K562 (cell line): ENCODE measurements at regions not wholly inside any gene's neighbourhood (a gene's known extent, or its start where the extent isn't known, plus 50 kb on each side); places are given as distances from the start of the nearest gene placed in this dataset.

Source experiments
- ATAC-seq: fragments of 200-7000 bp; cut with Tn5 transposase; 3 replicates; pipeline ENCODE4 v1.9.1; 2020; ENCODE audit warnings: moderate library complexity
- BruUV-seq: library from RNA; stranded (reverse); fragments of 400-500 nt; replicated peaks from 2 replicates; lab custom pipeline; 2021; lab: Mats Ljungman, UMichigan
- CTCF ChIA-PET: fragments of 300-600 bp; formaldehyde crosslinking; extraction: SDS; loops from one replicate; lab custom pipeline; 2021; ENCODE audit warnings: low intra/inter-chr PET ratio; lab: Yijun Ruan, JAX
- POLR2A ChIA-PET: fragments of 300-600, 350-650 bp; sonication (Branson Sonifier 250); formaldehyde crosslinking; extraction: SDS; loops from one replicate; lab custom pipeline; 2021; ENCODE audit warnings: antibody characterized with exemption, inconsistent platforms; lab: Yijun Ruan, JAX
- DNase-seq, 4 experiments: peaks; one replicate each; pipeline versions ENCODE4 v3.0.0 to v3.0.0-alpha.2; 2011 to 2018; ENCODE audit warnings: low spot score in 3 of 4, mixed read lengths in 3 of 4; ENCODE audit errors: extremely low read depth in 1 of 4
- FAIRE-seq: peaks from 2 replicates; lab custom pipeline; 2011; peaks lifted over from hg19 to GRCh38; lab: Jason Lieb, UNC
- H2AFZ ChIP-seq: 2 replicates; pipeline ENCODE4 v1.6.0; 2011; ENCODE audit warnings: low read depth, low read length, control low read depth, inconsistent platforms
- H3K27ac ChIP-seq: fragments of 200-600 bp; 3 replicates; pipeline ENCODE4 v1.8.0; 2011; ENCODE audit warnings: low read depth, mild to moderate bottlenecking, control low read depth, inconsistent platforms, low read length, moderate library complexity, mixed read lengths; ENCODE audit errors: extremely low read depth
- H3K27me3 ChIP-seq, 2 experiments: fragments of 300-600 bp in 1 of 2; 2 replicates in 1 of 2; 3 replicates in 1 of 2; pipeline versions ENCODE4 v1.6.0 to v1.8.0; 2011; ENCODE audit warnings: inconsistent platforms in 2 of 2, low read length in 2 of 2, mild to moderate bottlenecking in 1 of 2, mixed read lengths in 1 of 2, moderate library complexity in 1 of 2; ENCODE audit not compliant: control insufficient read depth in 2 of 2, insufficient read depth in 2 of 2
- H3K36me3 ChIP-seq: fragments of 300-600 bp; 3 replicates; pipeline ENCODE4 v1.8.0; 2011; ENCODE audit warnings: mild to moderate bottlenecking, low read length, inconsistent platforms; ENCODE audit not compliant: control insufficient read depth, insufficient read depth
- H3K4me1 ChIP-seq, 2 experiments: fragments of 200-600 bp in 1 of 2; replicated peaks in 1 of 2; 2 replicates in 1 of 2; 3 replicates in 1 of 2; pipeline versions ENCODE4 v1.5.1 to v1.8.0; 2011; ENCODE audit warnings: inconsistent platforms in 2 of 2, low read length in 2 of 2, mild to moderate bottlenecking in 1 of 2, mixed read lengths in 1 of 2, moderate library complexity in 1 of 2; ENCODE audit not compliant: control insufficient read depth in 2 of 2, insufficient read depth in 2 of 2
- H3K4me2 ChIP-seq: 2 replicates; pipeline ENCODE4 v1.6.1; 2011; ENCODE audit warnings: low read length, control low read depth, inconsistent platforms, mixed read lengths; ENCODE audit not compliant: insufficient read depth
- H3K4me3 ChIP-seq: fragments of 200-600 bp; sonication (generic), shearing (Covaris generic); 2 replicates; pipeline ENCODE4 v1.5.1; 2016; ENCODE audit warnings: control low read depth, inconsistent platforms
- H3K79me2 ChIP-seq: fragments of 200-600 bp; 3 replicates; pipeline ENCODE4 v1.8.0; 2011; ENCODE audit warnings: low read length, inconsistent platforms; ENCODE audit not compliant: control insufficient read depth, insufficient read depth
- H3K9ac ChIP-seq, 2 experiments: 2 replicates each; pipeline versions ENCODE4 v1.6.0 to v1.6.1; 2011; ENCODE audit warnings: low read depth in 2 of 2, low read length in 2 of 2, control low read depth in 1 of 2, inconsistent platforms in 1 of 2, mild to moderate bottlenecking in 1 of 2, mixed read lengths in 1 of 2; ENCODE audit not compliant: insufficient read depth in 1 of 2
- H3K9me1 ChIP-seq: one replicate; pipeline ENCODE4 v1.6.0; 2011; ENCODE audit warnings: inconsistent platforms, mild to moderate bottlenecking, low read length, moderate library complexity; ENCODE audit not compliant: control insufficient read depth, insufficient read depth
- H3K9me3 ChIP-seq: replicated peaks from 2 replicates; pipeline ENCODE4 v1.5.1; 2011; ENCODE audit warnings: low read depth, low read length, inconsistent platforms; ENCODE audit not compliant: control insufficient read depth, insufficient read depth
- H4K20me1 ChIP-seq: replicated peaks from 2 replicates; pipeline ENCODE4 v1.6.1; 2011; ENCODE audit warnings: low read length, inconsistent platforms, mixed read lengths; ENCODE audit not compliant: control insufficient read depth, insufficient read depth
- ARID2 ChIP-seq: fragments of 450-650 bp; IDR thresholded peaks from 2 replicates; pipeline ENCODE4 v1.6.1; 2017; ENCODE audit warnings: antibody characterized with exemption, mild to moderate bottlenecking
- ATF1 ChIP-seq, 2 experiments: fragments of 450-650 bp in 1 of 2; IDR thresholded peaks; 2 replicates each; pipeline ENCODE4 v1.6.1; 2016; ENCODE audit warnings: missing compliant biosample characterization in 1 of 2, missing genetic modification characterization in 1 of 2
- C11orf30 ChIP-seq: fragments of 450-650 bp; IDR thresholded peaks from 2 replicates; pipeline ENCODE4 v1.6.1; 2016; ENCODE audit warnings: low read depth, mild to moderate bottlenecking
- CTBP1 ChIP-seq: fragments of 450-650 bp; IDR thresholded peaks from 2 replicates; pipeline ENCODE4 v1.6.1; 2016; ENCODE audit warnings: borderline replicate concordance
- CTCF ChIP-seq, 3 experiments: IDR thresholded peaks in 2 of 3; conservative IDR thresholded peaks in 1 of 3; 2 replicates each; pipeline ENCODE4 v1.5.1; 2011 to 2012; ENCODE audit warnings: low read length in 3 of 3, mild to moderate bottlenecking in 3 of 3, control low read depth in 2 of 3, improper control_type of control experiment in 1 of 3, inconsistent platforms in 1 of 3, low read depth in 1 of 3, mixed read lengths in 1 of 3, moderate library complexity in 1 of 3; ENCODE audit not compliant: insufficient read depth in 2 of 3
- E2F1 ChIP-seq: sonication (generic); formaldehyde crosslinking; IDR thresholded peaks from 2 replicates; pipeline ENCODE4 v1.8.1; 2023; ENCODE audit warnings: mild to moderate bottlenecking, missing genetic modification reagents, moderate library complexity
- MAFF ChIP-seq: IDR thresholded peaks from 2 replicates; pipeline ENCODE4 v1.6.1; 2012; ENCODE audit warnings: low read length, improper control_type of control experiment
- MAFG ChIP-seq: fragments of 450-650 bp; conservative IDR thresholded peaks from 2 replicates; pipeline ENCODE4 v1.6.1; 2016; ENCODE audit warnings: missing genetic modification characterization, missing compliant biosample characterization
- NFE2 ChIP-seq: IDR thresholded peaks from 2 replicates; pipeline ENCODE4 v1.6.1; 2014; ENCODE audit warnings: antibody characterized with exemption, low read depth
- RAD21 ChIP-seq, 2 experiments: fragments of 250-450 bp in 1 of 2; fragments of 450-650 bp in 1 of 2; sonication (Bioruptor Pico) in 1 of 2; formaldehyde crosslinking in 1 of 2; IDR thresholded peaks in 1 of 2; conservative IDR thresholded peaks in 1 of 2; 2 replicates each; pipeline versions ENCODE4 v1.4.0 to v1.8.0; 2020 to 2022; ENCODE audit warnings: mild to moderate bottlenecking in 2 of 2, moderate library complexity in 1 of 2
- SMC3 ChIP-seq: conservative IDR thresholded peaks from 2 replicates; pipeline ENCODE4 v1.6.1; 2011; ENCODE audit warnings: low read depth, low read length, improper control_type of control experiment; ENCODE audit not compliant: insufficient read depth
- STAG1 ChIP-seq: sonication (generic); formaldehyde crosslinking; IDR thresholded peaks from 2 replicates; pipeline ENCODE4 v1.5.0; 2020; ENCODE audit warnings: missing genetic modification reagents, borderline replicate concordance
- ZNF134 ChIP-seq: fragments of 250-450 bp; sonication (Bioruptor Pico); conservative IDR thresholded peaks from 2 replicates; pipeline ENCODE4 v1.4.0; 2020
- WGBS: fragments of 100-300 bp; shearing (Covaris generic); methylation state at CpG from one replicate; pipeline ENCODE4 v1.1.6; 2016; ENCODE audit warnings: low coverage, mixed read lengths; ENCODE audit not compliant: insufficient coverage; ENCODE audit errors: missing lambda C conversion rate; 5-methylcytosine and 5-hydroxymethylcytosine counted together
- in situ Hi-C: fragments of 300-500 bp; cut with MboI; formaldehyde crosslinking; loops from 4 replicates; pipeline ENCODE4 v1.15.0; 2018; ENCODE audit warnings: inconsistent platforms, mixed read lengths
- intact Hi-C: fragments of 100-400 bp; cut with micrococcal nuclease; formaldehyde crosslinking; loops from 2 replicates; pipeline ENCODE4 v1.14.2; 2022

GRCh38 chr5:90161414-90161813, 248.1 kb downstream of the CETN3 start:
- peak; percentile 8 to 59 (median 29) for DNase-seq
- POLR2A ChIA-PET: no interaction called here
- Histone ChIP-seq H3K4me2 (no peak overlapping the region), H3K9me1 (no peaks in the 10 kb centered on the region), H3K36me3 (no peaks in the 10 kb centered on the region), H3K9ac (no peak overlapping the region), H3K9me3 (no peaks in the 10 kb centered on the region), H2AFZ (no peak overlapping the region), H4K20me1 (no peaks in the 10 kb centered on the region), H3K4me3 (no peak overlapping the region), H3K79me2 (no peaks in the 10 kb centered on the region), H3K27me3 (no peaks in the 10 kb centered on the region), H3K27ac (no peak overlapping the region), H3K4me1 (no peaks in the 10 kb centered on the region)
- ATAC-seq: peak; percentile 97
- intact Hi-C loops (no loop called here), in situ Hi-C loops (no loop called here)
- peak; percentile 61 for FAIRE-seq
- no TSS peak for BruUV-seq
- 0% methylated on average over 4 of the region's 4 CpGs for WGBS
- CTCF ChIA-PET: no interaction called here
- TF ChIP-seq C11orf30 (peak; percentile 61), SMC3 (peak; percentile 25; the same call in 1 of the 2 replicates), NFE2 (peak; percentile 77), STAG1 (CRISPR knock-in tag) (peak; percentile 23; the same call in 1 of the 2 replicates), MAFG (tag) (peak; percentile 30; the same call in 1 of the 2 replicates), MAFF (peak; percentile 3; the same call in 1 of the 2 replicates), CTCF (IDR thresholded peaks at IDR 0.05 in 2 of 3, conservative IDR thresholded peaks at IDR 0.05 in 1 of 3; ENCODE audit: insufficient read depth in 2 of 3, low read depth in 1 of 3, low read length in 3 of 3) (peak; percentile 59 to 64 (median 61)), ATF1 (CRISPR knock-in tag; IDR thresholded peaks at IDR 0.05) (no peak), ATF1 (tag; IDR thresholded peaks at IDR 0.05) (0 out of 2 replicates have a peak, but pooled peaks have one; percentile 22), RAD21 (CRISPR knock-in tag; conservative IDR thresholded peaks at IDR 0.05 in 1 of 2, IDR thresholded peaks at IDR 0.05 in 1 of 2) (peak; percentile 65 to 66), CTBP1 (0 out of 2 replicates have a peak, but pooled peaks have one; percentile 13), E2F1 (no peak), ARID2 (no peak), ZNF134 (no peak)
